ENCODE measurements at regions not wholly inside any gene's neighbourhood (a gene's known extent, or its start where the extent isn't known, plus 50 kb on each side); places are given as distances from the start of the nearest gene placed in this dataset.

- ChIA-PET RAD21 (ENCODE audit: unreplicated experiment) (interaction anchor here (0.8 to 6.4 kb wide), 15 partner anchors 9 to 431 kb away, joined by 3 to 97 read pairs (median 3); partner anchors contain the start of gene IGFBP3), SMC1A (ENCODE audit: uncharacterized antibody, unreplicated experiment) (interaction anchor here (0.8 to 6.4 kb wide), 15 partner anchors 10 to 432 kb away, joined by 3 to 130 read pairs (median 4); partner anchors contain the start of gene IGFBP3)
- in situ Hi-C loops (cut with MboI), result no loop called here
- no peak for TF ChIP-seq EP300 (IDR thresholded peaks at IDR 0.05; ENCODE audit: borderline replicate concordance in 1 of 2, control insufficient read depth in 1 of 2, low read depth in 2 of 2, low read length in 2 of 2)
- TF ChIP-seq ASH2L (IDR thresholded peaks at IDR 0.05; ENCODE audit: borderline replicate concordance, low read depth), result no peak
- no peak for TF ChIP-seq ZNF687 (IDR thresholded peaks at IDR 0.05)
- TF ChIP-seq EZH2 (IDR thresholded peaks at IDR 0.05; ENCODE audit: borderline replicate concordance, control insufficient read depth, low read depth, low read length), result no peak
- TF ChIP-seq NRF1 (conservative IDR thresholded peaks at IDR 0.05; ENCODE audit: low read depth, low read length), result no peak
- TF ChIP-seq NR2C2 (IDR thresholded peaks at IDR 0.05; ENCODE audit: borderline replicate concordance, control insufficient read depth, insufficient read length, low read depth), result no peak
- TF ChIP-seq, protein P1, sequence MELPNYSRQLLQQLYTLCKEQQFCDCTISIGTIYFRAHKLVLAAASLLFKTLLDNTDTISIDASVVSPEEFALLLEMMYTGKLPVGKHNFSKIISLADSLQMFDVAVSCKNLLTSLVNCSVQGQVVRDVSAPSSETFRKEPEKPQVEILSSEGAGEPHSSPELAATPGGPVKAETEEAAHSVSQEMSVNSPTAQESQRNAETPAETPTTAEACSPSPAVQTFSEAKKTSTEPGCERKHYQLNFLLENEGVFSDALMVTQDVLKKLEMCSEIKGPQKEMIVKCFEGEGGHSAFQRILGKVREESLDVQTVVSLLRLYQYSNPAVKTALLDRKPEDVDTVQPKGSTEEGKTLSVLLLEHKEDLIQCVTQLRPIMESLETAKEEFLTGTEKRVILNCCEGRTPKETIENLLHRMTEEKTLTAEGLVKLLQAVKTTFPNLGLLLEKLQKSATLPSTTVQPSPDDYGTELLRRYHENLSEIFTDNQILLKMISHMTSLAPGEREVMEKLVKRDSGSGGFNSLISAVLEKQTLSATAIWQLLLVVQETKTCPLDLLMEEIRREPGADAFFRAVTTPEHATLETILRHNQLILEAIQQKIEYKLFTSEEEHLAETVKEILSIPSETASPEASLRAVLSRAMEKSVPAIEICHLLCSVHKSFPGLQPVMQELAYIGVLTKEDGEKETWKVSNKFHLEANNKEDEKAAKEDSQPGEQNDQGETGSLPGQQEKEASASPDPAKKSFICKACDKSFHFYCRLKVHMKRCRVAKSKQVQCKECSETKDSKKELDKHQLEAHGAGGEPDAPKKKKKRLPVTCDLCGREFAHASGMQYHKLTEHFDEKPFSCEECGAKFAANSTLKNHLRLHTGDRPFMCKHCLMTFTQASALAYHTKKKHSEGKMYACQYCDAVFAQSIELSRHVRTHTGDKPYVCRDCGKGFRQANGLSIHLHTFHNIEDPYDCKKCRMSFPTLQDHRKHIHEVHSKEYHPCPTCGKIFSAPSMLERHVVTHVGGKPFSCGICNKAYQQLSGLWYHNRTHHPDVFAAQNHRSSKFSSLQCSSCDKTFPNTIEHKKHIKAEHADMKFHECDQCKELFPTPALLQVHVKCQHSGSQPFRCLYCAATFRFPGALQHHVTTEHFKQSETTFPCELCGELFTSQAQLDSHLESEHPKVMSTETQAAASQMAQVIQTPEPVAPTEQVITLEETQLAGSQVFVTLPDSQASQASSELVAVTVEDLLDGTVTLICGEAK (IDR thresholded peaks at IDR 0.05; ENCODE audit: borderline replicate concordance), result no peak
- TF ChIP-seq ZNF592 (IDR thresholded peaks at IDR 0.05), result no peak
- TF ChIP-seq POU2F2 (IDR thresholded peaks at IDR 0.05; ENCODE audit: borderline replicate concordance, low read depth, low read length), result no peak
- TF ChIP-seq KLF5 (IDR thresholded peaks at IDR 0.05; ENCODE audit: partially characterized antibody), result no peak
- TF ChIP-seq CREB1 (IDR thresholded peaks at IDR 0.05; ENCODE audit: low read depth), result no peak
Observed at GRCh38 chr7:46349490-46349889, 428.4 kb upstream of the IGFBP3 start.

More at GRCh38 chr7:46349490-46349889, 428.4 kb upstream of the IGFBP3 start:
- POLR2A ChIA-PET, result no interaction called here
- FAIRE-seq (no peak), ATAC-seq (no peak), DNase-seq (ENCODE audit: low read depth, low spot score) (no peak)
- no peak overlapping the region for H3K4me3 ChIP-seq
- no peaks in the 10 kb centered on the region for H3K79me2 ChIP-seq (ENCODE audit: control insufficient read depth, insufficient read depth, low read length)
- H3K36me3 ChIP-seq (ENCODE audit: control insufficient read depth in 2 of 2, insufficient read depth in 2 of 2, low read length in 1 of 2), result no peaks in the 10 kb centered on the region; a peak in 1 of 4 replicates
- no peak overlapping the region for H3K9ac ChIP-seq (ENCODE audit: control insufficient read depth, insufficient read depth, low read length)
- H3K27me3 ChIP-seq (replicated peaks in 1 of 2; ENCODE audit: control insufficient read depth in 2 of 2, insufficient read depth in 2 of 2, low read length in 1 of 2), result no peaks in the 10 kb centered on the region
- no peak overlapping the region for H3K4me2 ChIP-seq (ENCODE audit: control insufficient read depth, insufficient read depth)
- H3K4me1 ChIP-seq (ENCODE audit: control insufficient read depth, insufficient read depth, low read length), result no peaks in the 10 kb centered on the region
- H2AFZ ChIP-seq (ENCODE audit: control insufficient read depth, low read depth, low read length), result no peak overlapping the region
- H3K27ac ChIP-seq (ENCODE audit: control insufficient read depth, insufficient read depth), result no peak overlapping the region
- intact Hi-C loops (cut with micrococcal nuclease; ENCODE audit: unreplicated experiment), result no loop called here
- H3K9me3 ChIP-seq (replicated peaks; ENCODE audit: control insufficient read depth, insufficient read depth, low read length), result no peaks in the 10 kb centered on the region
- H4K20me1 ChIP-seq (ENCODE audit: control insufficient read depth, insufficient read depth), result no peaks in the 10 kb centered on the region
- WGBS (ENCODE audit: insufficient coverage, insufficient replicate concordance, low lambda C conversion rate, missing lambda C conversion rate), result 2% methylated on average over 2 of the region's 2 CpGs
- no TSS peak for BruUV-seq (replicated peaks)
- CTCF ChIA-PET, result interaction anchor here (0.9 to 6.2 kb wide), 5 partner anchors 197 to 737 kb away, joined by 3 to 127 read pairs (median 4); no protein-coding TSS in a partner anchor
